ENCODE measurements at regions not wholly inside any gene's neighbourhood (a gene's known extent, or its start where the extent isn't known, plus 50 kb on each side); places are given as distances from the start of the nearest gene placed in this dataset.
"Not testable (repeated sequence)": the region's sequence is repeated elsewhere in the genome, so short reads cannot be mapped to it uniquely, and the experiment has no call there.

DNA sequence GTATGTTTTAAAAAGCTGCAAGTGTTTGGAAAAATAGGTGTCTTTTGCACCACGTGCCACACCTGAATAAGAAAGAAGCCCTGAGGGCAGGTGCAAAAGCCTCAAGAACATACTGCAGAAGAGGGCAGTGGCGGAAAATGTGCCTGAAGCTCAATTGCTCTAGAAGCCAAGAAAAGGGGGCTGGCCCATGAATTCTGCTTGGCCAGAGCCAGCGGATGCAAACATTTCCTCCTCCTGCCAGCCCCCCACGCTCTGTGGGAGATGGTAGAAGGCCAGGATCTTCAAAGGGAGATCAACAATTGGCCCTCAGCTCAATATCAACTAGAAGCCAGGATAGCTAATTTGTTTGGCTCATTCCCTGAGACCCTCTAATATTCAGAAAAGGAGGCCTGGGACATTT, 80.3 kb upstream of the TMEM132D start:
- Histone ChIP-seq H3K27me3 (peaks cover 0 to 12% (median 0%) of the 10 kb centered on the region in 3 donors), H3K4me3 (no peak overlapping the region), H3K9me3 (peaks cover 0 to 14% (median 11%) of the 10 kb centered on the region in 4 donors), H3K36me3 (no peaks in the 10 kb centered on the region), H3K4me1 (no peaks in the 10 kb centered on the region), H3K27ac (no peak overlapping the region)
- intact Hi-C loops (cut with DNase I; ENCODE audit: low total_unique reads): no loop called here
- TF ChIP-seq POLR2AphosphoS5 (IDR thresholded peaks at IDR 0.05) (no peak), EP300 (IDR thresholded peaks at IDR 0.05) (no peak), CTCF (IDR thresholded peaks at IDR 0.05) (no peak), POLR2A (IDR thresholded peaks at IDR 0.05) (no peak)
- DNase-seq: no peak
- 26 to 32% (median 28%) methylated on average over 4 of the region's 4 CpGs for WGBS, 5 donors

DNA sequence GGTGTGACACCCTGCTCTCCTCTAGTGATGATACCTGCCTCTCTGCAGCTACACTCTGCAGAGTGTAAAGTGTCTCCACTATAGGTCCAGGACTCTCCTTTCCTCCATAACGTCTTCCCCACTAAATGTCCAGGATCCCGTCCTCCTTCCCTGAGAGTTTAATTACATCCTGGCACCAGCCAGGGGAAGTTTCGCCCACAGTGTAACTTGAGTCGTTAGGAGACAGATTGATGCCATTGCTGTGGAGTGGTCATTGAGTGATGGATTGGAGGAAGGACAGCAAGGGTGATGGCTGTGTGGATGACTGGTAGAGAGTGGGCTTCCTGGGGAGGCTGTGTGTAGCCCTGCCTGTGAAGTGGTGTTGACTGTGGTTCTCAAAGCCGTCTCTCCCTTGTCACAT, 84.0 kb upstream of the TMEM132D start:
- intact Hi-C loops (cut with DNase I; ENCODE audit: low total_unique reads): no loop called here
- 54 to 64% (median 60%) methylated on average over 5 of the region's 5 CpGs for WGBS, 5 donors
- H3K27me3 ChIP-seq: peaks cover 0 to 6% (median 0%) of the 10 kb centered on the region in 3 donors
- H3K4me3 ChIP-seq: no peak overlapping the region
- no peaks in the 10 kb centered on the region for H3K36me3 ChIP-seq
- H3K27ac ChIP-seq: no peak overlapping the region
- H3K9me3 ChIP-seq: peaks cover 0 to 19% (median 17%) of the 10 kb centered on the region in 4 donors
- H3K4me1 ChIP-seq: no peaks in the 10 kb centered on the region
- TF ChIP-seq CTCF (IDR thresholded peaks at IDR 0.05) (no peak), POLR2A (IDR thresholded peaks at IDR 0.05) (no peak), POLR2AphosphoS5 (IDR thresholded peaks at IDR 0.05) (no peak), EP300 (IDR thresholded peaks at IDR 0.05) (no peak)
- no peak for DNase-seq

GRCh38 chr12:129994634-129995033, 90.8 kb upstream of the TMEM132D start:
- WGBS, 5 donors: 86 to 92% (median 90%) methylated on average over 8 of the region's 8 CpGs
- intact Hi-C loops (cut with DNase I; ENCODE audit: low total_unique reads): no loop called here

DNA sequence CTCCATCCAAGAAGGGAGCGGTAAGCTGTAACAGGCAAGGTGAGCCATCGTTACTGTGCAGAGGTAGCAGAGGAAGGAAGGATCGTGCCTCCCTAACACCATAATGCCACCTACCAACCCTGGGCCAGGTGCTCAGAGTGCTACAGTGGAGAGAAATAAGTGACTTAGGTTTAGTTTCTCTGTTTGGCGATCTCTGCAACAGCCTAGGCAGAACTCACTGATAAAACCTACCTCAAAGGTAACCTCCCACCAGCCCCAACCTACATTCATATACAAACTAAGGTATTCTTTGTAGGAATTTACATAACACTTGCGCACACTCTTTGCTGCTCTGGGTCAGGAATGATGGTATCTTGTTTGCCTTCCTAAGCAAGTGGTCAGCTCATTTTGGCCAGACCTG, 93.4 kb upstream of the TMEM132D start:
- intact Hi-C loops (cut with DNase I; ENCODE audit: low total_unique reads): no loop called here

More at GRCh38 chr12:129994634-129995033, 90.8 kb upstream of the TMEM132D start:
- Histone ChIP-seq H3K4me3 (no peak overlapping the region), H3K36me3 (no peaks in the 10 kb centered on the region), H3K4me1 (no peaks in the 10 kb centered on the region), H3K27me3 (peaks cover 0 to 8% (median 0%) of the 10 kb centered on the region in 3 donors), H3K27ac (no peak overlapping the region), H3K9me3 (peaks cover 0 to 9% (median 0%) of the 10 kb centered on the region in 4 donors)
- no peak for DNase-seq
- TF ChIP-seq CTCF (IDR thresholded peaks at IDR 0.05) (no peak), POLR2AphosphoS5 (IDR thresholded peaks at IDR 0.05) (no peak), EP300 (IDR thresholded peaks at IDR 0.05) (no peak), POLR2A (IDR thresholded peaks at IDR 0.05) (no peak)

DNA sequence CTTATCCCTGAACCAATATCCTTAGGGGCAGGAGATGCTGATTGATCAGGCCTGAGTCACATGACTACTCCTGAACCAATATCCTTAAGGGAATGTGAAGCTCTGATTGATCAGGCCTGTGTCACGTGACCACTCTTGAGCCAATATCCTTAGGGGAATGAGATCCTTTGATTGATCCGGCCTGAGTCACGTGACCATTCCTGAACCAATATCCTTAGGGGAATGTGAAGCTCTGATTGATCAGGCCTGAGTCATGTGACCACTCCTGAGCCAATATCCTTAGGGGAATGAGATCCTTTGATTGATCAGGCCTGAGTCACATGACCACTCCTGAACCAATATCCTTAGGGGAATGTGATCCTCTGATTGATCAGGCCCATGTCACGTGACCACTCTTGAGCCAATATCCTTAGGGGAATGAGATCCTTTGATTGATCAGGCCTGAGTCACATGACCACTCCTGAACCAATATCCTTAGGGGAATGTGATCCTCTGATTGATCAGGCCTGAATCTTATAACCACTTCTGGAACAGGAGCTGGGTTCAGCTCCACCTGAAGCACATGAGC, 100.6 kb upstream of the TMEM132D start:
- intact Hi-C loops (cut with DNase I; ENCODE audit: low total_unique reads); H3K36me3 ChIP-seq; H3K4me1 ChIP-seq; DNase-seq; H3K27ac ChIP-seq; H3K4me3 ChIP-seq; H3K9me3 ChIP-seq: not testable (repeated sequence)
- 75 to 88% (median 82%) methylated on average over 4 of the region's 4 CpGs for WGBS, 5 donors
- peaks cover 0 to 24% (median 0%) of the 10 kb centered on the region in 3 donors for H3K27me3 ChIP-seq

More for the DNA sequence above, 93.4 kb upstream of the TMEM132D start:
- DNase-seq: no peak
- Histone ChIP-seq H3K27ac (no peak overlapping the region), H3K4me1 (no peaks in the 10 kb centered on the region), H3K36me3 (no peaks in the 10 kb centered on the region), H3K9me3 (peaks cover 0 to 9% (median 0%) of the 10 kb centered on the region in 4 donors), H3K27me3 (peaks cover 0 to 8% (median 0%) of the 10 kb centered on the region in 3 donors), H3K4me3 (no peak overlapping the region)
- TF ChIP-seq EP300 (IDR thresholded peaks at IDR 0.05) (no peak), CTCF (IDR thresholded peaks at IDR 0.05) (no peak), POLR2A (IDR thresholded peaks at IDR 0.05) (no peak), POLR2AphosphoS5 (IDR thresholded peaks at IDR 0.05) (no peak)
- 19 to 40% (median 31%) methylated on average over 5 of the region's 5 CpGs for WGBS, 5 donors

All from stomach (tissue), 8 donors.